ENCODE measurements at regions not wholly inside any gene's neighbourhood (a gene's known extent, or its start where the extent isn't known, plus 50 kb on each side); places are given as distances from the start of the nearest gene placed in this dataset.
"Not testable (repeated sequence)": the region's sequence is repeated elsewhere in the genome, so short reads cannot be mapped to it uniquely, and the experiment has no call there.

DNA sequence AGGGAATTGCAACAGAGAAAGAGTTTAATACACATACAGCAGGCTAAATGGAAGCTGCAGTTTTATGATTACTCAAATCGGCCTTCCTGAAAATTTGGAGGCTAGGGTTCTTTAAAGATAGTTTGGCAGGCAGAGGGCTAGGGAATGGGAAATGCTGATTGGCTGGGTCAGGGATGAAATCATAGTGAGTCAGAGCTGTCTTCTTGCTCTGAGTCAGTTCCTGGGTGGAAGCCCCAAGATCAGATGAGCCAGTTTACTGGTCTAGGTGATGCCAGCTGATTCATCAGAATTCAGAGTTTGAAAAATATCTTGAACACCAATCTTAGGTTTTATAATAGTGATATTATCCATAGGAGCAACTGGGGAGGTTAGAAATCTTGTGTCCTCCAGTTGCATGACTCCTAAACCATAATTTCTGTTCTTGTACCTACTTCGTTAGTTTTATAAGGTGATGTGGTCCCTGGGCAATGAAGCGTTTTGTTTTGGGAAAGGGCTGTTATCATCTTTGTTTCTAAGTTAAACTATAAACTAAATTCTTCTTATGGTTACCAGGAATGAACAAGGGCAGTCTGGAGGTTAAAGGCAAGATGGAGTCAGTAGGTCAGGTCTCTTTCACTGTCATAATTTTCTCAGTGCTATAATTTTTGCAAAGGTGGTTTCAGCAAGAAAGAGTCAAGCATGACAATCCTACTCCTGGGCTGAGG, 257.8 kb upstream of the CCDC196 start:
- DNase-seq: no peak

- no peak for DNase-seq
Observed at GRCh38 chr14:66231820-66232219, 254.4 kb upstream of the CCDC196 start.

- DNase-seq: no peak
Observed at GRCh38 chr14:66233591-66233990, 252.6 kb upstream of the CCDC196 start.

DNA sequence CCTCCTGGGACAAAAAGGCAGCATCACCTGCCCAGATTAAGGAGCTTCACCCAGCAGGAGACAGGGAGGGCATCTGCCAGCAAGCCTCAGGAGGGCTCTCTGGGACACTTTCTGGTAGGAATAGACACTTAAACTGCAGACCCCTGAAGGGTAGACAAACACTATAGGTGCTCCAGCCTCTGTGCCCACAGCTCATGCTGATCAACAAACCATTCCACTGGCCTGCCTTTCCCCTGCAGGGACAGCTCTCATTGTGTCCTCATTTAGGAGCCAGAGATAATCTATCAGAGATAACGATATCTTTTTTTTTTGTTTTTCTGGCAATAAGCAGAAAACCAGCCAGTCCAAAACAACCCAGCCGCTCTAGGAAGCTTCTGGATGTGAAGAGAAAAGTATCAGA, 251.8 kb upstream of the CCDC196 start:
- DNase-seq: no peak

DNA sequence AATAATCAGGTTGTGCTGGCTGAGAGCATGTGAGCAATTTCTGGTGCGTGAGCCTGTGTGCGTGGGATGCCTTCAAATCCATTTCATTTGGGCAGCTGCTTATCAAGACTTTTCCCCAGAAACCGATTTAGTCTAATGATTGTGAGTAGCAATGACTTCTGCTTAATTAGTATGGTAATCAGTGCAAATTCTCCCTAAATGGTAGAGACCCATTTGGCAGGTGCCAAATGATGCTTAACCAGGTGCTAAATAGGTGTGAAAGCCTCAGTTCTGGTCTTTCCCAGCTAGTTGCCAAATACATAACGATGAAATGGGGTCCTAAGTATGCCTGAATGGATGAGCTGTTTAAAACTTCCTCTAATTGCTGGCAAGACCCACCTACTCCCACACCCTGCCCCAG, 248.4 kb upstream of the CCDC196 start:
- DNase-seq: no peak

DNA sequence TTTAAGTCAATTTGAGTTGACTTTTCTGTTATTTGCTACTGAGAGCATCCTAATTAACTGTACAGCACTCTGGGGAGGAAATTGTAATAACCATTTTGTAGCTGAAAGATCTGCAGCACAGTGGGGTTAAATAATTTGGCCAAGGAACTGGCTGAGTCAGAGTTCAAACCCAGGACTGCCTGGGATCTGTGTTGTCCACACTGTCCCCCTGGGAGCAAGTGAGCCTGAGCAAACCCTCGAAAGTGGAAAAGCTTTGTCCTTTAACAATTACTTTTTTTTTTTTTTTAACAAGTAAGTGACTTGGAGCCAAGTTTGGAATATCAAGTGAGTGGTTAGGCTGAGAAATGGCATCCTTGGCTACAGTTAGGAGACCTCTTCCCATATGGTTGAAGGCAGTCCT, 247.2 kb upstream of the CCDC196 start:
- no peak for DNase-seq

DNA sequence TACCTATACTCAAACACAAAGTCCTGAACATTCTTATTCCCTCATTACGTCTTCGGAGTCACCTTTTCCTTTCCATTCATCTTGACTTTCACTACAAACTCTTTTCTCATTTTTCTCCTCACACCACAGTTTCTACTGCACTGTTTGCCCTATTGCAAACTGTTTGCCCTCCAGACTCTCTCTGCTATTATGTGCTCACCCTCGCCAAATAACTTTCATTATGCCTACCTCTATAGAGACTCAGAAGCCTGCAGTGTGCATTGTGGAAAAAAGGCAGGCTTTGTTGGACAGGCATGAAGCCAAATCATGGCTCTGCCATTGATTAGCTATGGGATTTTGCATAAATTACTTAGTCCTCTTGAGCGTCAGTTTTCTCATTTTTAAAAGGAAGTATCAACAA, 246.6 kb upstream of the CCDC196 start:
- no peak for DNase-seq

DNA sequence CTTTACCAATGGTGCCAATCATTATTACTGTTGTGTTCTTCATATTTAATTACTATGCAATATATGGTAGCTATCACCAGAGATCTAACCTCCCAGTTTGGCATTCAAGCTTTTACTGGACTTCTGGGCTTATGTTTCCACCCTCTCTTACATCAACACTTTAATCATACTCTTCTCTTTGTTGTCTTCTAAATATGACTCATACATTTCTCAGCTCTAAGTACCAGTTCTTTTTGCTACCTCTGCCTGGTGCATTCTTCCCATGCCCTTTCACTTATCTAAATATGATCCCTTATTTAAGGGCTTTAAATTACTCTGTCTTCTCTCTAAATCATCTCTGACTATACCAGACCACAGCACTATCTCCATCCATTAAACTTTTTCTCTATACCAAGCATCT, 246.1 kb upstream of the CCDC196 start:
- DNase-seq: no peak

DNA sequence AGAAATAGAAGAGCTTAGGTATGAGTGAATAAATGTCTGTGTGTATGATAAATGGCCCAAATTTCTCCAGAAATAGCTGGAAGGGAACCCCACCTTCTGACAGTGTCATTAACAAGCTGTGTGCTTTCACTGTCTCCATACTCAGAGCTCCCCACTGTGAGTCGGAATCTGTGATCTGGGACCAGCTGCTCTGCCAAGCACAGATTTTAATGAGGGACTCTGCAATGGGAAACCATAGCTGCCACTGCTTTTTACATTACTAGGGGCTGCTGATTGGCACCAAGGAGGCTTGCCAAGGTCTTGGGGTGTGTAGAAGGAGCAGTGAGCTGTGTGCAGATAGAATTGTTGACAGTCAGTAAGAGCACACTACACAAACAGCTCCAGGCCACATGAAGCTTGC, 244.2 kb upstream of the CCDC196 start:
- no peak for DNase-seq

DNA sequence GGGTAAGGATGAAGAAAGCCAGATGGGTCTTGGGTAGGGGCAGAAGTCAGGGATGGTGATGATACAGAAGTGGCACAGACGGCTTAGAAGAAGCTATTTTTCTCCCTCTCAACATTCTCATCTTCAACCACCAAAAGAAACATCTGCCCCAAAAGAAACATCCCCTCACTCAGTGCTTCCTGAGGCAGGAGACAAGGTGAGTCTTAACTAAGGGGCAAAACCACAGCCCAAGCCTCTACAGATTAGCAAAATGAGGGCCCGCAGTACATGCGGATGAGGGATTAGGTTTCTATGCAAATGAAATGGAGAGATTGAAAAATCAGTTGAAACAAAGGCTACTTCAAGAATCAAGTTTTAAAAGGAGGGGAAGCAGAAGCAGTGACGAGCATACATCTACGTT, 241.3 kb upstream of the CCDC196 start:
- DNase-seq: no peak

DNA sequence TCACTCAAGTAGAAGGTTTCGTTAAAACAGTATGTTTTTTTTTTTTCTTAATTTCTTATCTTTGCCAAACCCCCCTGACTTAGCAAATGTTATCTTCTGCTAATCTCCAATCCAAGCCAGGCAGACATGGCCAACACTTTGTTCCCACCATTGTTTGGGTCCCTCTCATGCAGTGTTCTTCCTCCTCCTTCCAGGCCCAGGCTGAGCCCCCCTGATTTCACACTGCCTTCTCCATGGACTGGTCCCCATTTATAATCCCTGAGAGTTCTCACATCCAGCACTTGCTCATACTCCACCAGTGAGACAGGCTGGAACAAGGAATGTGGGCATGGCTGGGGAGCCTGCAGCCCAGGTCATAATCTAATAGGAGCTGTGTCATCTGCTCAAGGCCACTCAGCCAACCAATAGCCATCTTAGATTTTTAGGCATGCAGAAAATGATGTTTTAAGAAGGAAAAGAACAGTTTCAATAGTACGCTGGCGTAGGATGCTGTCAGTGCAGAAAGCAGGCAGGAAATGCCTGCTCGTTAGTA, 238.4 kb upstream of the CCDC196 start:
- no peak for DNase-seq

GRCh38 chr14:66248256-66248655, 237.9 kb upstream of the CCDC196 start:
- no peak for DNase-seq

DNA sequence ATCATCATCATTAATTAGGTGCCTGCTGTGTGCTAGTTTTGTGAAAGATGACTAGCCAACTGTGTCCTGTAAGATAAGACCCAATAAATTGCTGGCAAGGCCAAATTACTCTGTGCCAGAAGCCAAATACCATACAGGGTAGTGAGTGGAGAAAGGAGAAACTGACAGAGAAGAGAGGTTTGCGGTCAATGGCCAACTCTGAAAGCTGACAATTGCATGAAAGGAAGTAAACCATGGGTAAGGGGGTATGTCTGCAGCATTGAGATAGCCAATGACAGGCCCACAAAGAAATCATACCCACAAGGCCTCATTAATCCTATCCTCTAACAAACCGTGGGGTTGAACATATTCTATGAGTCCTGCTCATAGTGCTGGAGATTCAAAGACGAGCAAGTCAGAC, 236.6 kb upstream of the CCDC196 start:
- no peak for DNase-seq

DNA sequence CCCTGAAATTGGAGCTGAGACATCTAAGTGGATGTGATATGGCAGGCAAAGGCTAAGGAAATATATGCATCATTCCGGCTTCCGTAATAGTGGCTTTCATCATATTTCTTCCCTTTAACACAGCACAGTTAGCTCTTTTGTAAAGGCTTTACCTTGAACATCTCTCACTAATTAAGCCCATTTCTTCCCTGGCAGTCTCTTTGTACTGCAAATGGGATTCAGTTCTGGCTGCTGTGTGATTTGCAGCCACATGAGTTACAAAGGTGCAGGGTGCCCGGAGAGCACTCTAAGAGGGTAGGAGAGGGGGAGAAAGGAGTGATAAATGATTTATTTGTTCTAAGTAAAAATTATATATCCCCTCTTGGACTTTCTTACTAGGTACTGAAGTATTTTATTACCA, 232.1 kb upstream of the CCDC196 start:
- no peak for DNase-seq

GRCh38 chr14:66268802-66269334, 217.3 kb upstream of the CCDC196 start:
- DNase-seq: no peak

GRCh38 chr14:66272221-66272620, 213.9 kb upstream of the CCDC196 start:
- no peak for DNase-seq

- no peak for DNase-seq
Observed at GRCh38 chr14:66273261-66273832, 212.8 kb upstream of the CCDC196 start.

DNA sequence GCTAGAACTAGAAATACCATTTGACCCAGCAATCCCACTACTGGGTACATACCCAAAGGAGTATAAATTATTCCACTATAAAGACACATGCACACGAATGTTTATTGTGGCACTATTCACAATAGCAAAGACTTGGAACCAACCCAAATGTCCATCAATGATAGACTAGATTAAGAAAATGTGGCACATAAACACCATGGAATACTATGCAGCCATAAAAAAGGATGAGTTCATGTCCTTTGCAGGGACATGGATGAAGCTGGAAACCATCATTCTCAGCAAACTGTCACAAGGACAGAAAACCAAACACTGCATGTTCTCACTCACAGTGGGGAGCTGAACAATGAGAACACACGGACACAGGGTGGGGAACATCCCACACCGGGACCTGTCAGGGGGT, 207.8 kb upstream of the CCDC196 start:
- not testable (repeated sequence) for DNase-seq

- DNase-seq: no peak
Observed at GRCh38 chr14:66281036-66281776, 205.0 kb upstream of the CCDC196 start.

- no peak for DNase-seq
Observed at GRCh38 chr14:66284346-66284745, 201.8 kb upstream of the CCDC196 start.

DNA sequence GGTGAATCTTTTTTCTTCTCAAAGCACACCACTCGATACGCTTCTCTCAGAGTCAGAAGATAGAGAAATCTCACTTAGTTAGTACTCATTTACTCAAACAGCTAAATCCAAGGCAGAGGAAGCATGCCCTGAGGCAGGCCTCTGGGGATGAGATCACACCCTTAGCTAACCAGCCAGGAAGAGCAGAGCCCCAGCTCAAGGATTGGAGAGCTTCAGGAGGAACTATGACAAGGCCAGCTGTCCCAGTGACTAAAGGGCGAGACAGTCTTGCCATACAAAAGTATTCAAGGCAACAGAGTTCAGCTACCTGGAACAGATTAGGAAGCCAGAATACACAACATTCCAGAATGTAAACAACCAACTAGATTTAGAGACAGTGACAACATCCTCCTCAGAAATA, 197.7 kb upstream of the CCDC196 start:
- no peak for DNase-seq

DNA sequence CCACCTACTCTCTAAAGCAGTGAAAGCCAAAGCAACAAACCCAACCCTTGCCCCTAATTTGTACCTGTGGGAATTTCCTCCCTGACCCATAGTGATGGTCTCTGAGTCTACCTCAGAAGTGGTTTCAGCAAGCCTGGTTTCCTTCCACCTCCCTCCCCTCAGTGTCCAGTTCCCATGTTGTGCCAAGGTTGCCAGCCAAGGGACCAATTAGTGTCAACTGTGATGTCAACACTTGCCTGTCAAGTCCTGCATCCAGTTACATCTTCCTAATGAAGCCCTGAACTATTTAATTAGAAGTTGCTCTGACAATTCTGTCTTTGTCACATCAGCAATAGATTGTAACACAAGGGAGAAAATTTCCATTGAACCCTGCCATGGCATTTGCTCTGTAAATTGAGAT, 194.4 kb upstream of the CCDC196 start:
- DNase-seq: no peak

DNA sequence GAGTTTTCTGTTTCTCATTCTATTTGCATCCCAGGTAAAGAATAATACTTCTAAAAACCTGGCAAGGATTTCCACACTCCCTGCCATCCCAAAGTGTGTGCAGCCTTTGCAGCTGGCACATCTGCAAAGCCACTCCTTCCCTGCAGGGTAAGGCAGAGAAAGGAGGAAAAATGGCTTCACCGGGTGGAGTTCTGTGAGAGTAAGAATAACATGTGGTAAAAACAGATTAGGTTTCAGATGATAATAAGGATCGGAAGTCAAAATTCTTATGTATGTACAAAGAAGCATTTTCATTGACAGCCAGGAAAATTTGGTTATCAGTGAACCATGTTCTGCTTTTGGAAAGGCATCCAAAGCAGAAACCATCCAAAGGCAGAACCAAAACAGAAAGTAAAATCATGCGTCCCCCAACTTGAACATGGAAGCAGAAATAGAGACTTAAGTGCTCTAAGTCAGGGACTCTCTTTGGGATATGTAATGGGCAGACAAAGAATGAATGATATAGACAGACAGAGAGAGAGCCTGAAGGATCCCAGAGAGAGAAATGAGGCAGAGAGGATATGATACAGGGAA, 192.6 kb upstream of the CCDC196 start:
- no peak for DNase-seq

- no peak for DNase-seq
Observed at GRCh38 chr14:66295386-66295785, 190.8 kb upstream of the CCDC196 start.

Measured in CD4-positive, alpha-beta T cell treated with Interferon alpha-2 for 1 hour (primary cell).